GM23248 (cell line): ENCODE measurements at regions not wholly inside any gene's neighbourhood (a gene's known extent, or its start where the extent isn't known, plus 50 kb on each side); places are given as distances from the start of the nearest gene placed in this dataset.

Source experiments
- DNase-seq: peaks from one replicate; pipeline ENCODE4 v3.0.0-alpha.2; 2015
- H2AFZ ChIP-seq: fragments of 200-600 bp; sonication (generic); 2 replicates; pipeline ENCODE4 v1.6.1; 2016; ENCODE audit warnings: antibody characterized with exemption
- H3F3A ChIP-seq: fragments of 200-600 bp; sonication (generic); 2 replicates; pipeline ENCODE4 v1.6.1; 2016; ENCODE audit warnings: mild to moderate bottlenecking, antibody characterized with exemption, mixed run types; ENCODE audit not compliant: insufficient read depth
- H3K27ac ChIP-seq: fragments of 200-600 bp; sonication (generic); 2 replicates; pipeline ENCODE4 v1.5.1; 2016; ENCODE audit warnings: mild to moderate bottlenecking
- H3K27me3 ChIP-seq: fragments of 200-600 bp; sonication (generic); replicated peaks from 2 replicates; pipeline ENCODE4 v1.6.1; 2016; ENCODE audit warnings: mild to moderate bottlenecking; ENCODE audit not compliant: insufficient read depth
- H3K36me3 ChIP-seq: fragments of 200-600 bp; sonication (generic); 2 replicates; pipeline ENCODE4 v1.6.1; 2016; ENCODE audit warnings: low read depth, mild to moderate bottlenecking
- H3K4me1 ChIP-seq: fragments of 200-600 bp; sonication (generic); 2 replicates; pipeline ENCODE4 v1.6.1; 2016; ENCODE audit warnings: mild to moderate bottlenecking; ENCODE audit not compliant: insufficient read depth
- H3K4me2 ChIP-seq: fragments of 200-600 bp; sonication (generic); one replicate; pipeline ENCODE4 v1.6.1; 2016; ENCODE audit warnings: mild to moderate bottlenecking; ENCODE audit not compliant: unreplicated experiment
- H3K4me3 ChIP-seq: fragments of 200-600 bp; sonication (generic); 2 replicates; pipeline ENCODE4 v1.5.1; 2016; ENCODE audit warnings: mild to moderate bottlenecking
- H3K79me2 ChIP-seq: fragments of 200-600 bp; sonication (generic); 2 replicates; pipeline ENCODE4 v1.6.1; 2016; ENCODE audit warnings: mild to moderate bottlenecking; ENCODE audit not compliant: insufficient read depth
- H3K9ac ChIP-seq: fragments of 200-600 bp; sonication (generic); 2 replicates; pipeline ENCODE4 v1.6.1; 2016; ENCODE audit warnings: mild to moderate bottlenecking
- H3K9me2 ChIP-seq: fragments of 200-600 bp; sonication (generic); 2 replicates; pipeline ENCODE4 v1.6.1; 2016; ENCODE audit warnings: mixed run types, mild to moderate bottlenecking, moderate library complexity; ENCODE audit not compliant: insufficient read depth
- H3K9me3 ChIP-seq: fragments of 200-600 bp; sonication (generic); one replicate; pipeline ENCODE4 v1.6.1; 2017; ENCODE audit warnings: low read depth
- H4K20me1 ChIP-seq: fragments of 200-600 bp; sonication (generic); 2 replicates; pipeline ENCODE4 v1.6.0; 2016; ENCODE audit not compliant: insufficient read depth
- EZH2 ChIP-seq: fragments of 200-600 bp; sonication (generic); IDR thresholded peaks from 2 replicates; pipeline ENCODE4 v1.6.1; 2018; ENCODE audit warnings: antibody characterized with exemption, mild to moderate bottlenecking; ENCODE audit not compliant: insufficient read depth, poor library complexity, severe bottlenecking
- EZH2phosphoT487 ChIP-seq: fragments of 200-600 bp; sonication (generic); IDR thresholded peaks from 2 replicates; pipeline ENCODE4 v1.6.1; 2018; ENCODE audit warnings: antibody characterized with exemption, moderate library complexity, mild to moderate bottlenecking, low read depth; ENCODE audit not compliant: insufficient read depth
- WGBS, 2 experiments: methylation state at CpG; one replicate each; pipeline ENCODE4 v1.1.6; 2015 to 2017; ENCODE audit warnings: low lambda C conversion rate in 2 of 2, low coverage in 1 of 2; ENCODE audit errors: missing lambda C conversion rate in 2 of 2; 5-methylcytosine and 5-hydroxymethylcytosine counted together
- in situ Hi-C: fragments of 300-500 bp; cut with MboI; formaldehyde crosslinking; loops from 2 replicates; pipeline ENCODE4 v1.15.0; 2020

GRCh38 chr9:109922617-109923470, 142.8 kb downstream of the PALM2AKAP2 start:
- whole genome bisulfite sequencing, 2 experiments, result 70 to 84% methylated on average over 2 of the region's 2 CpGs
- peaks cover 5% of the 10 kb centered on the region; the same call in 1 of the 2 replicates for H3K36me3 ChIP-seq
- H3K79me2 ChIP-seq, result peaks cover 11% of the 10 kb centered on the region; the same call in 1 of the 2 replicates
- no peak overlapping the region for H3K9ac ChIP-seq
- H3K9me2 ChIP-seq, result no peaks in the 10 kb centered on the region
- no peak for TF ChIP-seq EZH2
- TF ChIP-seq EZH2phosphoT487, result no peak
- H2AFZ ChIP-seq, result no peak overlapping the region
- no peaks in the 10 kb centered on the region for H3K27me3 ChIP-seq
- no peak for DNase-seq
- H3F3A ChIP-seq, result no peaks in the 10 kb centered on the region
- no peaks in the 10 kb centered on the region for H4K20me1 ChIP-seq
- H3K4me1 ChIP-seq, result no peaks in the 10 kb centered on the region
- H3K4me3 ChIP-seq, result no peak overlapping the region
- no peak overlapping the region for H3K4me2 ChIP-seq
- no peak overlapping the region for H3K27ac ChIP-seq
- in situ Hi-C loops, result no loop called here
- H3K9me3 ChIP-seq, result no peaks in the 10 kb centered on the region

GRCh38 chr9:109923471-109923760, 143.4 kb downstream of the PALM2AKAP2 start:
- no peaks in the 10 kb centered on the region for H3F3A ChIP-seq
- no peaks in the 10 kb centered on the region for H4K20me1 ChIP-seq
- H3K79me2 ChIP-seq, result peaks cover 6% of the 10 kb centered on the region; the same call in 1 of the 2 replicates
- H3K4me1 ChIP-seq, result no peaks in the 10 kb centered on the region
- 88 to 89% methylated on average over 5 of the region's 5 CpGs for WGBS, 2 experiments
- H3K4me2 ChIP-seq, result no peak overlapping the region
- H3K36me3 ChIP-seq, result peaks cover 5% of the 10 kb centered on the region; the same call in 1 of the 2 replicates
- H3K9me2 ChIP-seq, result no peaks in the 10 kb centered on the region
- no peaks in the 10 kb centered on the region for H3K27me3 ChIP-seq
- no peak overlapping the region for H3K9ac ChIP-seq
- no peak overlapping the region for H3K4me3 ChIP-seq
- TF ChIP-seq EZH2phosphoT487, result no peak
- no peak for TF ChIP-seq EZH2
- H2AFZ ChIP-seq, result no peak overlapping the region
- DNase-seq, result no peak
- in situ Hi-C loops, result no loop called here
- H3K9me3 ChIP-seq, result no peaks in the 10 kb centered on the region
- H3K27ac ChIP-seq, result no peak overlapping the region

GRCh38 chr9:109923806-109924205, 143.8 kb downstream of the PALM2AKAP2 start:
- in situ Hi-C loops, result no loop called here
- Histone ChIP-seq H3K36me3 (peaks cover 5% of the 10 kb centered on the region; the same call in 1 of the 2 replicates), H3K9ac (no peak overlapping the region), H3K27me3 (no peaks in the 10 kb centered on the region), H3F3A (no peaks in the 10 kb centered on the region), H2AFZ (no peak overlapping the region), H3K27ac (no peak overlapping the region), H3K4me2 (no peak overlapping the region), H3K9me3 (no peaks in the 10 kb centered on the region), H3K79me2 (peaks cover 5% of the 10 kb centered on the region; the same call in 1 of the 2 replicates), H3K4me3 (no peak overlapping the region), H4K20me1 (no peaks in the 10 kb centered on the region), H3K4me1 (no peaks in the 10 kb centered on the region), H3K9me2 (no peaks in the 10 kb centered on the region)
- no peak for TF ChIP-seq EZH2phosphoT487
- TF ChIP-seq EZH2, result no peak
- no peak for DNase-seq
- 70% methylated on average over 3 of the region's 3 CpGs for WGBS, 2 experiments

DNA sequence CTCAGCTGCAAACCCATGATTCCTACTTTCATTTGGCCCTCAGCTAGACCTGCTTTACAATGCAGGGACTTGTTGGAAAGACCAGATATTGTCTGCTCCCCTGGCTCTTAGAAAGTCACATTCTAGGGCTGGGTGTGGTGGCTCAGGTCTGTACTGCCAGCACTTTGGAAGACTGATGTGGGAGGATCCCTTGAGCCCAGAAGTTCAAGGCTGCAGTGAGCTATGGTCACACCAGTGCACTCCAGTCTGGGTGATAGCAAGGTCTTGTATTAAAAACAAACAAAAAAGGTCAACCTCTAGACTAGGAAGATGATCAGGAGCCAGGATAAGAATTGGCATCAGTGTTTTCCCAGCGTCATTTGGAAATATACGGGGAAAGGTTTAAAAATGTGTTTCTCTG, 145.8 kb downstream of the PALM2AKAP2 start:
- H2AFZ ChIP-seq, result no peak overlapping the region
- no peak overlapping the region for H3K27ac ChIP-seq
- DNase-seq, result no peak
- H3K4me3 ChIP-seq, result no peak overlapping the region
- no peaks in the 10 kb centered on the region for H3K9me2 ChIP-seq
- TF ChIP-seq EZH2phosphoT487, result no peak
- no peak for TF ChIP-seq EZH2
- H3K36me3 ChIP-seq, result peaks cover 5% of the 10 kb centered on the region; the same call in 1 of the 2 replicates
- H4K20me1 ChIP-seq, result no peaks in the 10 kb centered on the region
- H3K9me3 ChIP-seq, result no peaks in the 10 kb centered on the region
- no peaks in the 10 kb centered on the region for H3K4me1 ChIP-seq
- no peaks in the 10 kb centered on the region for H3F3A ChIP-seq
- H3K9ac ChIP-seq, result no peak overlapping the region
- in situ Hi-C loops, result no loop called here
- WGBS, 2 experiments, result 99 to 100% methylated on average over 2 of the region's 2 CpGs
- no peak overlapping the region for H3K4me2 ChIP-seq
- no peaks in the 10 kb centered on the region for H3K27me3 ChIP-seq
- no peaks in the 10 kb centered on the region for H3K79me2 ChIP-seq
